D341Med (cell line): ENCODE measurements at regions not wholly inside any gene's neighbourhood (a gene's known extent, or its start where the extent isn't known, plus 50 kb on each side); places are given as distances from the start of the nearest gene placed in this dataset.

Source experiments
- DNase-seq: peaks from one replicate; pipeline ENCODE4 v3.0.0; 2012; ENCODE audit warnings: low spot score

DNA sequence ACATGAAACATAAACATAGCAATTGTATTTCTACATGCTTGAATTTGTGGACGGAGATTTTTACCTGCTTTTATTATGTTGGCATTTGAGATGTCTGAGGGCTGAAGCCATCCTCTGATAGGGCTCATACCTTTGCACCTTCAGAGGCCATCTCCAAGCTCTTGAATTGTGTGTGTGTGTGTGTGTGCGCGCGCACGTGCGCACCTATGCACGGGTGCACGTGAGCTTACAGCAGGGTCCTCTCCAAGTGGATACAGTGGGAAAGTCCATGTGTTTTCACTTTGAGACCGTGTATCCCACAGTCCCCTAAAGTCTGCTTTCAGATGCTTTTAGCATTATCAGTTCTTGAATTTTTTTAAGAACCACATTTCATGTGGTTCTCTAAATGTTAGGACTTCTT is 178.6 kb downstream of the RAB11FIP2 start:
- DNase-seq = no peak

DNA sequence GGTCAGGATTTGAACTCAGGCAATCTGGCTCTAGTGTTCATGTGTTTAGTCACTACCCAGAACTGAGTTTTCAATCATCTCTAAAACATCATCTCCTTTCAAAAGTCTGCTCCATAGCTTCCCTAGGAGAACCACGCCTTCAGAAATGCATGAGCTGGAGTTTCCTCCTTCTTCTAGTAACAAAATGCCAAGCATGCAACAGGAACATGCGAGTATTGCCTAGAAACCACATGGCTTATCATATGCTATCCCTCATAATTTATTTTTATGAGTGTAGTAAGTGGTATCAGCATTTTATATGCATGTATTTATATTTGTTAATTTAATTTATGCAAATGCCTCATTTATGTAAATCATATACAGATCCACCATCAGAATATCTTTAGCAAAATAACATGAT is 170.9 kb downstream of the RAB11FIP2 start:
- no peak for DNase-seq

DNA sequence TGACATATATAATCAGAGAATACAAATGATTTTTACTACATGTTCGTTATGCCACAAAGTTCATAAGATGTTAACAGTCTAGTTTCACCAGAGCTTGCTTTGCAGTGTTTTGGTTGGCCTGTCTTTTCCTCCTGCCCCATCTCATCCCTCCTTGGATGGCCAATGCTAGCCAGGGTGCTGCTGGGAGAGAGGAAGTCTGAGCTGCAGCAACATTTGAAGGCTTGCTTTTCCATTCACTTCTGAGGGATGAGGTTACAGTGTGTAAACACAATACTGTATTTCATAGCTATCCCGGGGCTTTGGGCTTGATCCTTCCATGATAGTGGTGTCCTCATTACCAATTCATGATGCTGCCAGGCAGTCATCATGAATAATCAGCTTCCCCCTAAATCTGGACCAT is 170.5 kb downstream of the RAB11FIP2 start:
- DNase-seq = no peak

DNA sequence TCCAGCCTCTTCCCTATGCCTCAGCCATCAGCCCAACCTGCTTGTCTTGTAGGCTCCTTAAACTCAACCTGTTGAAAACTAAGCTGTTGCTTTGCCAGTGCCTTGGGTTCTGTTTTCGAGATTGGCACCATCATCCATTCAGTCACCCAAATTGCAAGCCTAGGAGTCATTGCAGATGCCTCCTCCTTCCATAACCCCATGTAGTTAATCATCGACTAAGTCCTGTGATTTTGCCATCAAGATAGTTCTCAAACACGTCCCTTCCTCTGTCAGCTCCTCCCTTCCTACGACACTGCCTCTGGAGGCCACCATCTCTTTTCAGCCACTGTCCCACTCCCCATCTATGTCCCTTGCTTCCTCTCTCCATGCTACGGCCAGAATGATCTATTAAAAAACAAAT is 168.1 kb downstream of the RAB11FIP2 start:
- no peak for DNase-seq

DNA sequence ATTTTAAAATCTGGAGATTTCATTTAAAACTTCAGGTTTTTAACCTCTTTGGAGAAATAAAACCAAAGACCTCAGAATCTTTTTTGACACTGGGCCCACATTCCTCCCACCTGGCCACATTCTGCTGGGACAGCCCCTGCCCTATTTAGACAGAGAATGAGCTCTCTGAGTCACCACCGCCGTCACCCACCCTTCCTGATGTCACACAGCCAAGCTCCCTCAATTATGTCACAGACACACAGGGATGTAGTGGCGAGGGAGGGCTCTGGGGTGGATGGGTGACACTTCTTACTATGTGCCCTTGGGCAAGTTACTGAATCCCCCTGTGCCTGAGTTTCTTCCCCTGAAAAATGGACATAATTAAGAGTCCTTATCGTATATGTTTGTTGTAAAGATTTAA is 162.6 kb downstream of the RAB11FIP2 start:
- no peak for DNase-seq

DNA sequence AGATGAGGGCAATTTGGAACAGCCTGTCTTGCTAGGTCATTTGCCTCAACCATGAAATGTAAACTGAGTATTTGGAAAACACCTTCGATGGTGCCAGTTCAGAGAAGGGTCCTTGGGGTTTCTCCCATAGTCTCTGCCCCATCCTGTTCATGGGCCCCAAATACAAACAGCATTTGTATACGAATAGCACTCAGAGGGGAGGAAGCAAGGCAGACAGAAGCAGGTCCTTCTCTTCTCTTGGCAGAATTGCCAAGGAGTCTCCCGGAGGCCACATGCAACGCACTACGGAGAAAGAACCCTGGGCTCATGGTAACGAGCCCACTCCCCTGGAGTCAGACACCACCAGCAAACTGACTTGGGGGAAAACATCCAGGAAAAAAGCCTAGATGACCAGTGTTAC is 162.1 kb downstream of the RAB11FIP2 start:
- DNase-seq = no peak

DNA sequence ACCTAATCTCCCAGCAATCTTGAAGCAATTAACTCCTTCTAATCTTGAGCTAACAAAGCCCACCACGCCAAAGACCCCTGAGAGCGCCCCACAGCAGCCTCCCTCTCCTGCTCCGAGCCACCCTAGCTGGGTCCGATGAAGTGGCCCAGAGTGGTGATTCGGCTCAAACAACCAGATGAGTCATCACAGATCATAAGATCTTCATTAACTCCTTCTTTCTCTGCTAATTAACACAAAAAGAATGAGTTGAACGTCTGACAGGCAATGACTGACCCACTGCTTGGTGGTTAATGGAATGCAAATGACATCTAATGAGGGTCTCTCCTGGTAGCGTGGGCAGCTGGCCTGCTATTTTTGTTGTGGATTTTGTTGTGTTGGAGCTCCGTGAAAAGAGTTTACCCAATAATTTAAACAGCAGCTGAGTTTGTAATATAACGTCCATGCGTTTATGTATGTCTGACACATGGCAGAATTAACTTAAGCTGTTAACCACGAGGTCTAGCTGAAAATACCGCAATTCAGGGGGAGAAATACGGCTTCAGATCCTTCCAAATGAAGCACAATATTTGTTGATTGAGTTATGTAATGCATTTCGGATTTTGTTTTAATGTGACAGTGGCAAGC is 161.4 kb downstream of the RAB11FIP2 start:
- no peak for DNase-seq

DNA sequence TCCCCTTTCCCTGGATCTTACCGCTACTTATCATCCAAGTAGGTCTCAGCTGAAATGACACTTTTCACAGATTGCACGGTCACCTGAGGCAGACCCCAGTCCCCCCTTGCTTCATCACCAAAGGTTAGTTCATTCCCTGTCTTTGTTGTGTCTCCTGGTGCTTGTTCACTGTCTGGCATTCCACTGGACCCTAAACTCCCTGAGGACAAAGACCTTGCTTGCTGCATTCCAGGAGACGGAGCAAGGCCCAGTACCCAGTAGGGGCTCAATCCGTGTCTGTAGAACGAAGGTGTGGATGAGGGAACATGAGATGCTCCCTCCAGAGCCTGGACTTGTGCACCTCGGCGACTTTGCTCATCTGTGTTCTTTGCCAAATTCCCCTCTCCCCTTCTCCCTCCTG is 160.0 kb downstream of the RAB11FIP2 start:
- DNase-seq = no peak

DNA sequence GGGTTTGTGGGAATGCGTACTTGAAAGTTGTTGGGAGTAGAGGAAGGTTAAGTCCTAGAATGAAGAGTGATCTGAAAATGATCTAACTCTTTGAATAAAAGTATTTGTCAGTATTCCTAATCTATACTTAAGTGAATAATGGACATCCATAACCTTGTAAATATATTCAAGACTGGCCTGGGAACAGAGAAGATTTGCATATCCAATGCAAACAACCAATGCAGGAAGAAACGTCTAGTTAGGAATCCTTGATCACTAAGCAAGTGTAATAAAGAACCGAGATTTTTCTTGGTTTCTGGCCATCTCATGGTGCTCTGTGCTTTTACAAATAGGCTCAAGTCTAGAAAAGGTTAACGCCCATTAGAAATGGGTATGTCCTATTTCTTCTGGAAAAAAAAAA is 157.1 kb downstream of the RAB11FIP2 start:
- no peak for DNase-seq

DNA sequence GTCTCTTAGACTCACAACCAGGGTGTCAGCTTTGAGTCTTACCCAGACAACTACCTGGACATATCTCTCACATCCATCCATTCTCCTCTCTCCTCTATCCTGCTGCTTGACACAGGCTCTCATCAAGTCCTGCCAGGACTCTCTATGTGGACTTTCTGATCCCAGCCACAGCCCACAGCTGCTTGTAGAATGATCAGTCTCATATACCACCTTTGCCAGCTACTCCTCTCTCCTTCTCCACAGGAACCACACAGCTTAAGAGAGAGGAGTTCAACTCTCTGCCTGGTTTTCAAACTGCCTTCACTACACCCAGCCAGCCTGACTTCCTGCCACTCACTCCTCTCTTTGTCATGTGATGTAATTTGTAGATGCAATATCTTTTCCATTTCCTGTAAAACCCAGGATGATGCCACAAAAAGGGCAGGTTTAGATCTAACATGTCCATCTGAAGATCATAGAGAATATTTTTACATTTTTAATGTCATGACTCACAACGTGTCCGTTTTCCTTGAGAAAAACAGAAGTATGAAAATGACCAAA is 154.0 kb downstream of the RAB11FIP2 start:
- DNase-seq = no peak

DNA sequence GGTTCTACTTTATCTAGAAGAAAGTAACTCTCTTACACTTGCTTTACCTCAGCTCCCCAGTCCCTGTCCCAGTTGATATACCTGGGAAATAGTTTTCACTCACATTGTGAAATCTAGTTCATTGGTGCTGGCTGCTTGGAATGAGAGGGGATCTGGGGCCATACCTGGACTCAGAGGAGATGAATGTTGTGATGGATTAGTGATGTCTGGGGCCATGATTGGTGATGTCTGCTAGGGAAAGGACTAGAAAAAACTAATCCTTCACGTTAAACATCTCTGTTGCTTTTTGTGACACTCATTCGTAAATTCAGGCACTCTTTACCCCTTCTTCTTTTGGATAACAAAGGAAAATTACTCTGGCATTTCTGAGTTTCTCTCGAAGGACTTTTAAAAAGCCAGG is 152.4 kb downstream of the RAB11FIP2 start:
- DNase-seq = no peak

DNA sequence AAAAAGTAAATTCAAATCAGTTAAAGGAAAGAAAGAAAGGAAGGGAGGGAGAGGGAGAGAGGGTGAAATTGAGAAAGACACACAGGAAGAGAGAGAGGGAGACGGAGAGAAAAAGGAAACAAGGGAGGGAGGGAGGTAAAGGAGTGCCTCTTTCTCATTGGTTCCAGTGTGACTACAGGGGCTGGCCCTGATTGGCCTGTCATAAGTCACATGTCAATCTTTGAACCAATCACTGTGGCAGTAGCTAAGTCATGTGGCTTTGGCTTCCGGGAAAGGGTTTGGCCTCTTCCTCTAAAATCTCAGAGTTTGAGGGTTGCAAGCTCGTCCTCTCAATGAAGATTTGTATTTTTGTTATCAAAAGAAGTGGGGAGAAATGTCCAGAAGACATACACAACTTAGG is 150.2 kb downstream of the RAB11FIP2 start:
- DNase-seq = no peak

DNA sequence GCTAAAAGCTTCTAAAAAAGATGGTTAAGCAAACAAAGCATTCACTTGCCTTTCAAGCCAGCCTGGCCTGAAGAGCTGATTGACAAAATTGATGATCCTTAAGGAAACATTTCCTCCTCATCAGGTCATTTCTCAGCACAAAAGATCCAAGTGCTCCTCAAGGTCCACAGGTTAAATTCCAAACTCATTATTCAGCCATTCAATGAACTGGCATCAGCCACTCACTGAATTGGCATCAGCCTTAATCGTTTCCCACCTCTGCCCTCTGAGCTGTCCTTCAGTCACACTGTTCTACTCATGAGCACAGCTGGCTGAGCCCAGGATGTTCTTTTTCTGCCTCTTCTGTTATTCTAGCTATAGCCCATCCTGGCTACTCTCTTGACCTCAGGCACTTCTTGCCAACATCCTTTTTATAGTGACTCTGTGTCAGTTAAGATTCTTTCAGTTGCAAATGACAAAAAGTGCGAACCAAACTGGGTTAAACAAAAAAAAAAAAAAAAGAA is 147.5 kb downstream of the RAB11FIP2 start:
- DNase-seq = no peak

DNA sequence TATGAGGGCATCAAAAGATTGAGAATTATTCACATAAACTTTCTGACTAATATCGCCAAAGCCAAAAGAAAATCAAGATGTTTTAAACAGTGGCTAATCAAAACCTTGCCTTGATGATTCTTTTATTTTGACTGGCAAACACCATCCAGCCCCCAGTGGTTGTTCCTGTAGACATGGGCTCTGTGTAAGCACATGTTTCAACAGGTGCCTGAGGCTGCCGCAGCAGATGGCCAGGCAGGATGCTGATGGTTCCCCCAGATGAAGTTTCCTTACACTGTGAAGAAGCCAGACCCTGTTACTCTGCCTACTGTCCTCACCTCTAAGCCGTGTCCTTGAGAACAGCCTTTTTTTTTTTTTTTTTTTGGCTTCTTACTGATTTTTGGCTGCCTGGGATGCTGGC is 146.5 kb downstream of the RAB11FIP2 start:
- DNase-seq = no peak

DNA sequence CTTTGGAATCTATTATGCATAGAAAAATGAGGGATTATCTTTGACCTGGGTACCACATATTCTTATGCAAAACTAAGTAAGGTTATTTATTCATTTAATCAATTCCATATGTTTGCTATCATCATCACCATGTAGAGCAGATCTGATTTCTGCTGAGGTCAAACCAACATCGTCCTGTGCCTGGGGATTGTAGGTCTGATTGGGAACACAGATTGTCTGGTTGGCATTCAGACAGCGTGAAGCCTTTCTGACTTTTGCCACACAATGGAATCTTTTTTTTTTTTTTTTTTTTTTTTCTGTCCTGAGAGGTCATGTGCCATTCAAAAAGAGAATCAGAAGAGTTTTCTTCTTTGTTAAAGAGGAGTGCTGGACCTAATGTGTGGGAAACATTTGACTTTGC is 142.9 kb downstream of the RAB11FIP2 start:
- DNase-seq = no peak

DNA sequence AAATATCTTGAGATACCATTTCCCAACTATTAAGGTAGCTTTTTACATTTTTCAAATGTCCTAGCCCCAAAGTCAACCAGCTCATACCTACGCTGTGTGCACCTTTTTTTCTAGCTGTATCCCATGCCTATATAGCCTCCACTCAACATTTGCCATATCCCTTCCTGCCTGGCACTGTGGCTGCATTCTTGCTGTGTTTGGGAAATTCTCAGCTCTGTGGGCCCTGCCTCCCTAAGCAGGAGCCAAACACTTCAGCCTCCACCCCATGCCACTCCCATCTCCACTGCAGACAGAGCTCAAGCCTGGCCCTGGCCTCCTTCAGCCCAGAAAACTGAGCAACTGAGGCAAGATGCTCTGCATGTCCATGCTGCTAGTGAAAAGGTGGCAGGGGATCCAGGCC is 141.3 kb downstream of the RAB11FIP2 start:
- no peak for DNase-seq

DNA sequence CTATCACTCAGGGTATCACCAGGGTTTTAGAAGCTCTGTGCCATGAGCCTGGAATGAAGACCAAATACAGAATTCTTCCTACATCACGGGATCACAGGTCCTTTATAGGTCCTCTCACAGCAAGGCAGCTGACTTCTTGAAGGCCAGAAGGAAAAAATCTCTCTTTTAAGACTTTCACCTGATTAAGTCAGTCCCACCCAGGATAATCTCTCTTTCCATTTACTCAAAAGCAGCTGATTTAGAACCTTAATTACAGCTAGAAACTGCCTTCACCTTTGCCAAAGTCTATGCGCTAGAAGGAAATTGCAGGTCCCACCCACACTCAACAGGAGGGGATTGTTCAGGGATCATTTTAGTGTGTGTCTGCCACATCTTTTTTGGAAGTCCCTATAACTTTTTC is 135.1 kb downstream of the RAB11FIP2 start:
- DNase-seq = no peak

DNA sequence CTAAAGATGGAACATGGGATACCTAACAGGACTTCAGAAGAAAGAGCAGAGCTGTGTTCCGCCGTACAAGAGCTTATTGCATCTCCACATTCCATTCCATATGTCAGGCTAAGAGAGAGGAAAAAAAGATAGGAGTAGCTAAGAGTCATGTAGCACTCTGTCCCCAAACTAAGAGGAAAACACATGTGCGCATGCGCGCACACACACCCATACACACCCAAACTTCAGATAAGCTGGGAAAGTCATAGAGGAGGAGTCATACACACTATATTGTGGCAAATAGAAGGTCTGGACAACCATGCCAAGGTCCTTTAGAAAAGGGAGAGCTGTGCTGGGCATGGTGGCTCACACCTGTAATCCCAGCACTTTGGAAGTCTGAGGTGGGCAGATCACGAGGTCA is 132.4 kb downstream of the RAB11FIP2 start:
- DNase-seq = no peak

DNA sequence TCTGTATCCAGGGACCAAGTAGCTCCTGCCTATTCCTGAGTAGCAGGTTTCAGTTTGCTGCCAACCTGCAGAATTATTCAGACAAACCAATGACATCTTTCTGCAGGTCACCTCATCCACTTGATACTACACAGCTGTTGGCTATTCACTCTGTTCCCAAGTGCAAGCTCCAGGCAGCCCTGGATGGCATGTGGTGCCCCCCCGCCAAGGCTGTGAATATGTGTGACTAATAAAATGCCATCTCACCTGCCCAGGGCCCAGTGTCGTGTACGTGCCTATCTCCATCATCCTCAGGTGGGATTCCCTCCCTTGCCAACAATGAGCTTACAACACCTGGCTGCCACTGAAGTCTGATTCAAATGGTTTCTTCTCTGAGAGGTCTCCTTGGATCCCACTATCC is 125.8 kb downstream of the RAB11FIP2 start:
- DNase-seq = no peak

DNA sequence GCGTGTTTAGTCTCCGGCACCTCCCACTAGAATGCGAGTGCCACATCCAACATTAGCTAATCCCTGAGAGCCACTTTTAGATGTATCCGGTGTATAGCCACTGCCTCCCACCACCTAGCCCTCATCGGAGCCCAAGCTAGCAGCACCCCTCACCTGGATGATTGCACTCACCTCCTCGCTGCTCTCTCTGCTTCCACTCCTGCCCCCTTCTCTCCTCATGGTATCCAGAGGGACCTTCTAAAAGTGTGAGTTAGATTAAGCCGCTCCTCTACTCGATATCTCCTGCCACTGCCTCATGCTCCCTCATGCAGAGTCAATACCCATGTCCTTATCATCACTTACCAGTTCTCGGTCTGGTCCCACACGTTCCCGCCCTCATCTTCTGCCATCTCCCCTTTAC is 125.3 kb downstream of the RAB11FIP2 start:
- no peak for DNase-seq

DNA sequence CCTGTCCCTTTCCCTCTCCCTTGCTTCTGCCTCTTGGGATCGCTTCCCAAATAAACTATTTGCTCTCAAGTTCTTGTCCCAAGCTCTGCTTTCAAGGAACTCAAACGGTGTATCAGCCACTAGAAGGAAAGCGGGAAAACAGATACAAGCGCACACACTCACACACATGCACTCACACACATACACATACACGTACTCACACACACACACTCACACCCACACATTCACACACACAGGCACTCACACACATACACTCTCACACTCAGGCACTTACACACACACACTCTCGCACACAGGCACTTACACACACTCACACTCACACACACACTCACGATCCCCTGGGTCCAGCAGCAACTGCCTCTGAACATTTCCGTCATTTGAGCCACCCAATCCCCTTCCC is 121.9 kb downstream of the RAB11FIP2 start:
- DNase-seq = no peak

DNA sequence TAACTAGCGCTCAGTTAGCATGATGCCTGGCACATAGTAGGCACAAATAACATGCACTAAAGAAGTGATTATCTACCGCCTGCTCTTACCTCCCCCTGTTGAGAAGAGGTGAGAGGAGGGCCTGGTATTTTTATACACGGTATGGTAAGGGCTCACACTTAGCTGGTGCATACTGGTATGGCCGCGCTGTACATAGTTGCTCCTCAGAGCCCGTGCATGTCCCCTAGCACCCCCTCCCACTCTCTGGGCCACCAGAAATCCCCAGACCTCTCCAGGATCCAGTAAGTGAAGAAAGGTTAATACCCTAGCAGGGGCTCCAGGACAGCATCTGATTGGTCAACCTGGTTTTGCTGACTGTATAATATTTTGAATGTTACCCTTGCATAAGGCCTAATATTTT is 121.4 kb downstream of the RAB11FIP2 start:
- no peak for DNase-seq

DNA sequence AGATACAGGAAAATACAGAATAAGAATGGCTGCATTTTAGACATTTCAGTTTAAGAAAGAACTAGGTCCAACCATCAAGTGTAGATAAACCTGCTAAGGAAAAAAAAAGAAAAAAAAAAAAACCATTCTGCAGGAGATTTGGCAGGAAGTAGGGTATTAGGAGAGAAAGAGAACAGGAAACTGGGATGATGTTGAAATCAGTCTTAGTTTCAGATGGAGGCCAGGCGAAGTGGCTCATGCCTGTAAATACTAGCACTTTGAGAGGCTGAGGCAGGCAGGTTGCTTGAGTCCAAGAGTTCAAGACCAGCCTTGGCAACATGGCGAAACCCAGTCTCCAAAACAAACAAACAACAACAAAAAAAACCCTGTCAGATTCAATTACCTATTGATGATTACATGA is 120.2 kb downstream of the RAB11FIP2 start:
- DNase-seq = no peak

DNA sequence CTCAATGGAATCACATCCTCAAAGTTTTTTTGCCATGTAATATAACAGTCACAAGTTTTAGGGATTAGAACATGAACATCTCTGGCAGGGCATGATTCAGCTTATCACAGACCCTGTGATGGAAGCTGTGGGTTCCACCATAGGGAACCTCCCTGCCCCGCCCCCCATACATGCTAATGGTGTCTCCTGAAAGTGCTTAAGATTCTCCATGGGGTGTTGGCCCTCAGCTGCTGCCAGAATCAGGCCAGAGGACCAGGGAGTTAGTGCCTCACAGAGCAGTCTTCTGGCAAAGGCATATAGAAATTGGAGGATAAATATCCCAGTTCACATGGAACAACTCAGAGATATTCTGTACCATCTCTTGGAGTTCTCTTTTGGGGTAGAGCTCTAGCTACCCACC is 119.4 kb downstream of the RAB11FIP2 start:
- DNase-seq = no peak
